ENCODE measurements at regions not wholly inside any gene's neighbourhood (a gene's known extent, or its start where the extent isn't known, plus 50 kb on each side); places are given as distances from the start of the nearest gene placed in this dataset.
"Not testable (repeated sequence)": the region's sequence is repeated elsewhere in the genome, so short reads cannot be mapped to it uniquely, and the experiment has no call there.

DNA sequence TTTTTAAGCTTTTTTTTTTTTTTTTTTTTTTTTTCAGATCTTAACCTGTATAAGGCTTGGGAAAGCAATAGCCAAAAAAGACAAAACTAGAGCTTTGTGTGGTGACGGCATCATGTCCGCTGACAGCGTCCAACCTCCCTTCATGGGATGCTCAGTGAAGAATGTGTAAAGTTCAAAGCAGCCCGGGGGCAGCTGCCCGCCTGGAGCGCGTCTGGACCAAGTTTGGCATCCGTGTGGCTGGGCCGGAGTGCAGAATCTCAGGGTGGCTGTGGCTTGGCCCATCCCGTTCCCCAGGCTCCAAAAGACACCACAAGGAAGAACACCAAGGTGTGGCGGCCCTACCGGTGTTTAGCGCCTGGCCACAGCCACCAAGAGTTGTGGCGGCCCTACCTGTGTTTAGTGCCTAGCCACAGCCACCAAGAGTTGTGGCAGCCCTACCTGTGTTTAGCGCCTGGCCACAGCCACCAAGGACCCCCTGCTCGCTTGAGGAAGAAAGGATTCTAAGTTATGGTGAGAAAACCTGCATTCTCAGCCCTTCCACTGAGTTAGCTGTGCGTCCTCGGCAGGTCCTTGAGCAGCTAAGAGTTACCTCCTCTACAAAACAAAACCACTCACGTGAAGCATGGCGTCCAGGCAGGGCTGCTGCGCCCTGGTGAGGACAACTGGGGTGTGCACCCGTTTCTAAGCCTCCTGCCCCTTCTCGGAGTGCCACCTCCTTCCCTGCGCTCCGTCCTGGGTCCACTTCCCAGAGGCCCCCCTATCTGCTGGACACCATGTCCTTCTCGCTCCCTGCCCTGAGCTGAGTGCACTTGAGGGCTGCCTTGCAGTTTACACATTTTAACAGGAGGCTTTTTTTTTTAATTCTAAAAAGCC, 103.6 kb upstream of the SALL3 start:
- no peaks in the 10 kb centered on the region for H3K9me3 Mint-ChIP-seq
- H3K27ac Mint-ChIP-seq = no peak overlapping the region
- no peaks in the 10 kb centered on the region for H3K4me1 Mint-ChIP-seq
- no peak for DNase-seq
- H3K27me3 Mint-ChIP-seq = peaks cover 35% of the 10 kb centered on the region
- no peaks in the 10 kb centered on the region for H3K36me3 Mint-ChIP-seq
- H3K4me3 Mint-ChIP-seq = no peak overlapping the region

DNA sequence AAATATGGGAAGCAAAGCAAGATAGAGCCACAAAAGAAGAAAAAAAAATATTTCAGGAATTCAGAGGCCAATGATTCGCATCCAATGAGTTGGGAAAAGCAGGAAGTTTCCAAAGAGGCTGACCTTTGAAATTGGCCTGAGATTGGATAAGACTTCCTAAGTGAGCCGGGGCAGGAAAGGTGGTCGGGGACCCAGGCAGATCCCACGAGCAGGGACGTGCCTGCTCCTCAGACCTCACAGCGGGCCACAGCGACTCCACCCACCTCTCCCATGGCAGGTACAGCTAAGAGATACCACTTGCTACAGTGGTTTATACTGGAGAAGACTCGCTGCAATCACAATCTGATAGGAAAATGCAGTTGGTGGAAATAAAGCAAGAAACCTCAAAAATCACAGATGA, 102.8 kb upstream of the SALL3 start:
- Mint-ChIP-seq H3K4me3 (no peak overlapping the region), H3K27ac (no peak overlapping the region), H3K27me3 (peaks cover 35% of the 10 kb centered on the region), H3K36me3 (no peaks in the 10 kb centered on the region), H3K4me1 (no peaks in the 10 kb centered on the region), H3K9me3 (no peaks in the 10 kb centered on the region)
- DNase-seq = no peak

DNA sequence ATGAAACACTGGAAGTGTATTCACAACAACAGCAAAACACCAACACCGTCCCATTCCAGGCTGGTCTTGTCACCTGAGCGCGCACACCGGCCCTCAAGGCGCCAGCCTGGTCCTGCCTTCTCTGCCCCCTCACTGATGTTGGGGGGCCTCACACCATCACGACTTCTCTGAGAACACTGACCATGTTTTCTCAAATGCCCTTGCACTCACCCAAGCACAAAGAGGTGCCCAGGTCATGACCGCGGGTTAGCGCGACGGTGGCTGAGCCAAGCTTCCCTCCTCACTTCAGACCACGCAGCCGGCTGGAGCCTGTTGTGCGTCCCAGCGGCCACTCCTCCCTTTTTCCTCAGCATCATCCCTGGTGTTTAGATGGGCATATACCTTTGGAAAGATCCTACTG, 101.3 kb upstream of the SALL3 start:
- H3K27me3 Mint-ChIP-seq = peaks cover 39% of the 10 kb centered on the region
- DNase-seq = no peak
- H3K4me1 Mint-ChIP-seq = no peaks in the 10 kb centered on the region
- no peak overlapping the region for H3K4me3 Mint-ChIP-seq
- H3K9me3 Mint-ChIP-seq = no peaks in the 10 kb centered on the region
- no peaks in the 10 kb centered on the region for H3K36me3 Mint-ChIP-seq
- H3K27ac Mint-ChIP-seq = no peak overlapping the region

DNA sequence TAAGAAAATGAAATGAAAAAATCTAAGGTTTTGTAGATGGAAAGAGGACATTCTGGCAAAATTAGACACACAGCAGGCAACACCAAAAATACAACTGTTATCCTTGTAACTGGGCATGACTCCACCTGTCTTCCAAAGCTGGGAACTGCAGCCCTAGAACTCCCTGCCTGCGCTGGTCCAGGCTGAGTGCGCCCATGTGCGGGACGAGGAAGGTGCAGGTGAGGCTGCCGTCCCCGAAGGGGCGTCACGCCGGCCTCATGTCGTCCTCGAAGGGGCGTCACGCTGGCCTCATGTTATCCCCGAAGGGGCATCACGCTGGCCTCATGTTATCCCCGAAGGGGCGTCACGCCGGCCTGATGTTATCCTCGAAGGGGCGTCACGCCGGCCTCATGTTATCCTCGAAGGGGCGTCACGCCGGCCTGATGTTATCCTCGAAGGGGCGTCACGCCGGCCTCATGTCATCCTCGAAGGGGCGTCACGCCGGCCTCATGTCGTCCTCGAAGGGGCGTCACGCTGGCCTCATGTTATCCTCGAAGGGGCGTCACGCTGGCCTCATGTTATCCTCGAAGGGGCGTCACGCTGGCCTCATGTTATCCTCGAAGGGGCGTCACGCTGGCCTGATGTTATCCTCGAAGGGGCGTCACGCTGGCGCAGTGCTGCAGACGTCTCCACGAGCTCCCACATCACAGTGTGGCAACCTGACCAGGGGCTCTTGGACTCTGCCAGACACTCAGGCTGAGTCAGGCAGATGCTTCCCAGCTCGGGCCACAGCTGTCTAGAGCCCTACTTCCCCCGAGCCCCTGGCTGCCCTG, 100.3 kb upstream of the SALL3 start:
- H3K9me3 Mint-ChIP-seq, DNase-seq, H3K4me1 Mint-ChIP-seq, H3K4me3 Mint-ChIP-seq, H3K36me3 Mint-ChIP-seq, H3K27ac Mint-ChIP-seq: not testable (repeated sequence)
- H3K27me3 Mint-ChIP-seq = peaks cover 39% of the 10 kb centered on the region

DNA sequence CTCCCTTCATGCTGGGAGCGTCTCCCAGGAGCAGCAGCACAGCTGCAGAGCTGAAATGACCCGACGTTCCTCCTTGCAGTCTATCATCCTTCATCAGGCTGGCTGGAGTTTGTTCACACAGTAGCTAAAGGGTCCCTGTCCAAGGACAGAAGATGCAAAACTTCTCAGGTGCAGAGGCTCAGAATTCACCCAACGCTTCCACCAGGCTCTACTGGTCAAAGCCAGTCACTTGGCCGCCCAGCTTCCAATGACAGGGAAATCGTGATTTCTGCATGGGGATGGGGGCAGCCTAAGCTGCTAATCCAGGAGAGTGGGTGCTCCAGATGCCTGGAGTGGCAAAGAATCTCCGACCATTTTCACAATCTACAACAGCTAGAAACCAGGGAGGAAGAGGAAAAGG, 97.0 kb upstream of the SALL3 start:
- Mint-ChIP-seq H3K9me3 (peaks cover 16% of the 10 kb centered on the region), H3K4me1 (no peaks in the 10 kb centered on the region), H3K27me3 (peaks cover 19% of the 10 kb centered on the region), H3K36me3 (peaks cover 2% of the 10 kb centered on the region), H3K27ac (no peak overlapping the region), H3K4me3 (no peak overlapping the region)
- no peak for DNase-seq

DNA sequence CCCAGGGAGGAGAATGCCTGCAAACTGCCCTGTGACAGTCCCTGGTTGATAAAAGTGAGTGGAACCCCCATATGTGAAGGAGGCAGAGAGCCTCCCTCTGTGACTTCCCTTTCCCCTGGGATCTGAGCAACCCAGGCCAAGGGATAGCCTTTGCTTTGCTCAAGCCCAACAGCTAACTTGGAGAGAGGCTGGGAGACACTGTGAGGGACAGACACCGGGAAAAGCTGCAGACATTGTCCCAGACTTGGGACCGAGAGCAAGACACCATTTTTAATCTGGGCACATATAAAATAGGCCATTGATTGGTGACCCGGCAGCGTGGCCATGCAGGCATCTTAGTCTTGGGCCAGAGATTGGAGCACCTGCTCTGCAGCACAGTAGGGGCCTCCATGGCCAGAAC, 96.1 kb upstream of the SALL3 start:
- H3K27me3 Mint-ChIP-seq = peaks cover 16% of the 10 kb centered on the region
- H3K36me3 Mint-ChIP-seq = peaks cover 2% of the 10 kb centered on the region
- no peak overlapping the region for H3K4me3 Mint-ChIP-seq
- no peaks in the 10 kb centered on the region for H3K4me1 Mint-ChIP-seq
- H3K27ac Mint-ChIP-seq = no peak overlapping the region
- no peak for DNase-seq
- H3K9me3 Mint-ChIP-seq = peaks cover 21% of the 10 kb centered on the region

DNA sequence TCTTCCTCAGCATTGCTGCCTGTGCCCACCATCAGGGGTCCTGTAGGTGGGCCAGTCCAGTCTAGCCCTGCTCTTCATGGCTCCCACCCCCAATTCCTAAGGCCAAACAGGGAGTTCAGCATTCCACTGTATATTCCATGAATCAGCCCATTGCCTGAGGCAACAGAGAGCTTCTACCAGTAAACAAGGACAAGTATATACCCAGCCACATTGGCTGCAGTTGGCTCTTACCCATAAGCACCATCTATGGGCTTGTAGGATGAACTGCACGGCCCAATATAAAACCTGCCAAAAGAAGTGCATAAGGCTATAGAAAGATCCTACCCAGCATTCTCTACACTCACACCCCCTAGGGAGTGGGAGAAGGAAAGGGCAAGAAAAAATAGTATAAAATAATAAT, 95.1 kb upstream of the SALL3 start:
- Mint-ChIP-seq H3K27me3 (peaks cover 13% of the 10 kb centered on the region), H3K9me3 (peaks cover 31% of the 10 kb centered on the region), H3K4me3 (no peak overlapping the region), H3K36me3 (peaks cover 4% of the 10 kb centered on the region), H3K4me1 (no peaks in the 10 kb centered on the region), H3K27ac (no peak overlapping the region)
- DNase-seq = no peak

DNA sequence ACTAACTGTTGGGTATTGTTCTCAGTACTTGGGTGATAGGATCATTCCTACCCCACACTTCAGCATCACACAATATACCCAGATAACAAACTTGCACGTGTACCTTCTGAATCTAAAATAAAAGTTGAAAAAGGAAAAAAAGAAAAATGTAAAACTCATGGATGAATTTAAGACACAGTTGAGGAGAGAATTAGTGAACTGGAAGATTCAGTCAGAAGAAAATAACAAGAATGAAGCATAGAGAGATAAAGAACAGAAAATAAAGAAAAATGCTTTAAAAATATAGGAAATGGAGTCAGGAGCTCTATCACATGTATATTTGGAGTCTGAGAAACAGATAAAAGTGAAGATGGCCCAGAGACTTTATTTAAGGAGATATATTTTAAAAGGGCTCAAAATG, 90.4 kb upstream of the SALL3 start:
- DNase-seq = no peak
- H3K27ac Mint-ChIP-seq = no peak overlapping the region
- H3K4me1 Mint-ChIP-seq = no peaks in the 10 kb centered on the region

DNA sequence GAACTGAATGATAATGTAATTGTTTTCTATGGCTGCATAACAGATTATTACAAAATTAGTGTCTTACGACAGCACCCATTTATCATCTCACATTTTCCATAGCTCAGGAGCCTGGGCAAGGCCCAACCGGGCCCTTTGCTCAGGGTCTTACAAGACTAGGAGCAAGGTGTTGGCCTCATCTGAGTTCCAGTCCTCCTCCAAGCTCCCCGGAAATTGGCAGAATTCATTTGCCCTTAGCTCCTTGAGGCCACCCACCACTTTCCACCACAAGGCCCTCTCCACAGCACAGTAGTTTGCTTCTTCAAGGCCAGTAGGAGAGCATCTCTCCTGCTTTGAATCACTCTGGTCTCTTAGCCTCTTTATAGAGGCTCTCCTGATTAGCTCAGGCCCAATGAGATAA, 89.2 kb upstream of the SALL3 start:
- Mint-ChIP-seq H3K4me1 (no peaks in the 10 kb centered on the region), H3K27me3 (no peaks in the 10 kb centered on the region), H3K27ac (no peak overlapping the region), H3K36me3 (peaks cover 3% of the 10 kb centered on the region), H3K4me3 (no peak overlapping the region), H3K9me3 (peaks cover 25% of the 10 kb centered on the region)
- no peak for DNase-seq

More for the DNA sequence above, 90.4 kb upstream of the SALL3 start:
- H3K4me3 Mint-ChIP-seq = no peak overlapping the region
- peaks cover 31% of the 10 kb centered on the region for H3K9me3 Mint-ChIP-seq
- H3K27me3 Mint-ChIP-seq = no peaks in the 10 kb centered on the region
- peaks cover 4% of the 10 kb centered on the region for H3K36me3 Mint-ChIP-seq

DNA sequence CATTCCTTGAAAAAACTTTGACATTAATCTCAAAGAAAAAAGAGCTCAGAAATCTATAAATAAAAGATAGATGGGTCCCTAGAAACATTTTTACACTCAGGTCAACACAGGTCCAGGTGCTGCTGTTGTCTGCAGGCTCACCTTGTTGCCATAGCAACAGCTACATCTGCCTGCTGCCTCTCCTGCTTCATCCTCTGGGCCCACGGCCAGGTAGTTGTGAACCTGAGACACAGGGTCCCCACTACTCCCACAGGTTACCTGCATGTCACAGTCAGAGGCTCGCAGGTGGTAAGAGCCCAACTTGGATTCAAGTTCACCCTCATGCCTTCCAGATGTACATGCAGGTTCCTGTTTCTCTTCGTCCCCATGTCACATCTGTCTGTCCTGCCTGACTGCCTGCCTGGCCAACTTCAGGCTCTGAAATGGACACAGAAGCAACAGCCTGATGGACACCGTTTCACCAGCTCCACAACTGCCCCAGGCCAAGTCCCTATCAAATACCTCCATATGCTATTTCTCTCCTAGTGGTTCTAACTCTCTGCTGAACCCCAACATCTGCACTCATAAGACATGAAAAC, 88.3 kb upstream of the SALL3 start:
- Mint-ChIP-seq H3K36me3 (peaks cover 3% of the 10 kb centered on the region), H3K27me3 (no peaks in the 10 kb centered on the region), H3K4me3 (no peak overlapping the region), H3K27ac (no peak overlapping the region), H3K4me1 (no peaks in the 10 kb centered on the region), H3K9me3 (peaks cover 24% of the 10 kb centered on the region)
- no peak for DNase-seq

DNA sequence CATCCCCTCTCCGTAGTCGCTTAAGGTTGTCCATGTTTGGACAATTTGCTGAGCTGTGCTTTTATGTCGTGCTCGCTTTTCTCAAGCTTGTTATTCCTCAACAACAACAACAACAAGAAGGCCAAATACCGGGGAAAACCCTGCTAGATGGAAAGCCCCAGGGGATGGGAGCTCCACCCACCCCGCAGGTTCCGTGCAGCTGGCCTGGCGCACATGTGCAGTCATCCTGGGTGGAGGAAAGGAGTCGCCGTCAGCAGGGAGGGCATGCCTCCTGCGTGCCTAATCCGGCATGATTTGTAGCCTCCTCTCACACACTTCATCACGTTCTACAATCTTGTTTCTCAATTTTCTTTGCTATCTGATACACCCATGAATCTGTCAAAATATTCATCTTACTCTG, 87.4 kb upstream of the SALL3 start:
- Mint-ChIP-seq H3K36me3 (peaks cover 3% of the 10 kb centered on the region), H3K4me3 (no peak overlapping the region), H3K27me3 (no peaks in the 10 kb centered on the region), H3K27ac (no peak overlapping the region), H3K9me3 (peaks cover 18% of the 10 kb centered on the region), H3K4me1 (no peaks in the 10 kb centered on the region)
- no peak for DNase-seq

DNA sequence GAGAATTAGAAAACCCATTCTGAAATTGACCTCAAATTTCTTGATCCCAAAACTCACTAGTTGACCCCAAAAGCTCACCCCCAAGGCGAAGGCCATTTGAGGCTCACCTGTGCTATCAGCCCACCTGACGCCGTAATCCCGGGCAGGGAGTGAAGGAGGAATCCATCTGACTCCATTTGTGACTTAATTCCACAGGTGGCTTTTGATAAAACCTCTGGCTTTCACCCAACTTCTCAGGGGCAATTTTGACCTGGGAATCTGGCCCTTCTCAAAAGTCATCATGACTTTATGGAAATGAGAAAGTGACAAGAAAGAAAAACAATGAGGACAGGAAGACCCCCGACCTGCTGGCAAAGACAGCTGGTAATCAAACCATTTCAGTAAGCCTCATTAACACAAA, 86.9 kb upstream of the SALL3 start:
- peaks cover 14% of the 10 kb centered on the region for H3K9me3 Mint-ChIP-seq
- no peak for DNase-seq
- no peaks in the 10 kb centered on the region for H3K4me1 Mint-ChIP-seq
- no peak overlapping the region for H3K4me3 Mint-ChIP-seq
- H3K27ac Mint-ChIP-seq = no peak overlapping the region
- no peaks in the 10 kb centered on the region for H3K27me3 Mint-ChIP-seq
- peaks cover 3% of the 10 kb centered on the region for H3K36me3 Mint-ChIP-seq

DNA sequence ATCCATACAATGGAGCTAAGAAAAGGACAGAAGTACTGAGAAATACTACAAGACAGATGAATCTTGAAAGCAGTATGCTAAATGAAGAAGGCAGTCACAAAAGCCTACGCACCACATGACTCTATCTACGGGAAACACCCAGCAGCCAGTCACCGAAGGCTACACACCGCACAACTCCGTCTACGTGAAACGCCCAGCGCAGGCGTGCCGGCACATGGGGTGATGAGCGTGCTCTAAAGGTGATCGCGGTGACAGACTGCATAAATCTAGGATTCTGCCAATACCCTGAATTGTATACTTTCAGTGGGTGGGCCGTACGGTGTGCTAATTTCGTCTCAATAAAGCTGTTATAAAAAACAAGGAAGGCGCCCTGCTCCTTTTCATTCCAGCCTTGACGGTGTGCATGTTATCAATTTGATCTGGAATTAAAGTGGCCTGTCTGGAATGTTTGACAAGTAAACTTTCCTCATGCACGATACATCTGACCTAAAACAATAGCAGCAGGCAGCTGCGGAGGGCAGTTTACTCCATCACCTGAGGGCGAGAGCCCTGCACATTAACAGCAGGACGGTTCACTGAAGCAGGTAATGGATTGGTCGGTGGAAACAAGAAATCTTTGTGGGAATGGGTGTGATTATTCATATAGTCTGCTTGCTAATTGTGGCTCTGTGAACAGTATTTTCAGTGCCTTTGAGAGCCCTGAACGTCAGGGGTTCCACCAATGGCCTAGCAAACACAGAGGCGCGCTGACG, 86.2 kb upstream of the SALL3 start:
- H3K9me3 Mint-ChIP-seq = peaks cover 11% of the 10 kb centered on the region
- no peak for DNase-seq
- no peaks in the 10 kb centered on the region for H3K27me3 Mint-ChIP-seq
- no peak overlapping the region for H3K4me3 Mint-ChIP-seq
- no peaks in the 10 kb centered on the region for H3K4me1 Mint-ChIP-seq
- H3K36me3 Mint-ChIP-seq = peaks cover 3% of the 10 kb centered on the region
- no peak overlapping the region for H3K27ac Mint-ChIP-seq

DNA sequence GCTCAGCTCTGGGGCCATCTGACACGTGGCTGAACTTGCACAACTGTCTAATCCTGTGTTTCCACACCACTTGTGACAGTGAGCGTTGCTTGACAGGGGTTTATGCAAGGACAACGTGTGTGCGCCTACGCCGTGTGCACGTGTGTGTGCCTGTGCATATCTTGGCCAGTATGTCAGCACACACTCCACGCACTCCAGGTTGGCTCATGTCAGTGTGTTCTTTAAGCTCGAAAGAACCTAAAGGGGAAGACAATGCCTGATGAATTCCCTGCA, 85.6 kb upstream of the SALL3 start:
- H3K4me1 Mint-ChIP-seq = no peaks in the 10 kb centered on the region
- DNase-seq = no peak
- peaks cover 5% of the 10 kb centered on the region for H3K9me3 Mint-ChIP-seq
- peaks cover 3% of the 10 kb centered on the region for H3K36me3 Mint-ChIP-seq
- H3K27me3 Mint-ChIP-seq = no peaks in the 10 kb centered on the region
- H3K4me3 Mint-ChIP-seq = no peak overlapping the region
- no peak overlapping the region for H3K27ac Mint-ChIP-seq

Data from activated naive CD8-positive, alpha-beta T cell treated with anti-CD3 and anti-CD28 coated beads for 36 hours (primary cell).